Muscle of leg (tissue), 3 donors: ENCODE measurements at regions not wholly inside any gene's neighbourhood (a gene's known extent, or its start where the extent isn't known, plus 50 kb on each side); places are given as distances from the start of the nearest gene placed in this dataset.
"Not testable (repeated sequence)": the region's sequence is repeated elsewhere in the genome, so short reads cannot be mapped to it uniquely, and the experiment has no call there.

ENCODE experiments used
- DNase-seq: peaks from one replicate; pipeline ENCODE4 v3.0.0; 2013
- H3K27ac ChIP-seq: one replicate; pipeline ENCODE4 v1.5.1; 2013; ENCODE audit warnings: mild to moderate bottlenecking, low read length, control low read depth
- H3K27me3 ChIP-seq: one replicate; pipeline ENCODE4 v1.6.1; 2013; ENCODE audit warnings: low read length; ENCODE audit not compliant: control insufficient read depth, insufficient read depth
- H3K36me3 ChIP-seq: one replicate; pipeline ENCODE4 v1.6.1; 2013; ENCODE audit warnings: low read length; ENCODE audit not compliant: control insufficient read depth, insufficient read depth
- H3K4me1 ChIP-seq: one replicate; pipeline ENCODE4 v1.6.1; 2013; ENCODE audit warnings: low read length; ENCODE audit not compliant: control insufficient read depth, insufficient read depth
- H3K4me3 ChIP-seq: one replicate; pipeline ENCODE4 v1.5.1; 2013; ENCODE audit warnings: low read length, control low read depth
- H3K9me3 ChIP-seq: replicated peaks from 2 replicates; pipeline ENCODE4 v1.6.1; 2013; ENCODE audit warnings: low read depth, low read length; ENCODE audit not compliant: control insufficient read depth
- WGBS: methylation state at CpG from one replicate; pipeline ENCODE4 v1.1.5; 2013; ENCODE audit warnings: missing lambda C conversion rate; ENCODE audit not compliant: insufficient coverage; 5-methylcytosine and 5-hydroxymethylcytosine counted together

- Histone ChIP-seq H3K27ac (no peak overlapping the region), H3K4me3 (no peak overlapping the region), H3K9me3 (no peaks in the 10 kb centered on the region), H3K27me3 (peaks cover 6% of the 10 kb centered on the region), H3K4me1 (no peaks in the 10 kb centered on the region), H3K36me3 (no peaks in the 10 kb centered on the region)
- peak; percentile 2 for DNase-seq
Measured at GRCh38 chr10:45220931-45221330, 94.5 kb downstream of the OR13A1 start.

DNA sequence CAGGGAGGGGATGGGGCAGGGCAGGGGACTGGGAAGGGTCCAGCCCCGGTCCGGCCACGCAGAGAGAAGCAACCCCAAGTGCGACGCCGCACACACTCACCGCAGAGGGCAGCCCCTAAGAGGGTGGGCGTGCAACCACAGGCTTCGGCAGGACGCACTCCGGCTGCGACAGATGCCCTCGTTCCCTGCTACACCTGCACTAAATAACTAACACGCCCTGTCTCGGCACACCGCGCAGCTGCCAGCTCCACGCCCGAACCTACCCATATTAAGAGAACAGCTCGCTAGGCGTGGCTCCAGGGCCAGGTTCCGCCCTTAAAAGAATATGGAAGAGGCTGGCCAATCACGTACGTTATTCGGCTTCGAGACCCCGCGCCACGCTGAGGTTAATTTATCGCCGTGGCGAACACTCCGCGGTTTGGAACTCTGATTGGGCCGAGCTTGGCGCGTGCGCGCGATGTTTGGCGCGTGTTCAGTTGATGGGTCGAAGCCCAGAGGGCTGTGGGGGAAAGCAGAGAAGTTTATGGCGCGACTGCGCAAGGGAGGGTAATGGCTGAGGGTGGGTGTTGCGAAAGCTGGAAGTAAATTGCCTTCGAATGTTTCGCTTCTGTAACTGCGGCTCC lies 91.1 kb downstream of the OR13A1 start:
- Histone ChIP-seq H3K27ac (no peak overlapping the region), H3K4me3 (no peak overlapping the region), H3K9me3 (no peaks in the 10 kb centered on the region), H3K36me3 (no peaks in the 10 kb centered on the region), H3K27me3 (peaks cover 9% of the 10 kb centered on the region), H3K4me1 (no peaks in the 10 kb centered on the region)
- WGBS, result 67% methylated on average over 47 of the region's 50 CpGs
- no peak for DNase-seq

DNA sequence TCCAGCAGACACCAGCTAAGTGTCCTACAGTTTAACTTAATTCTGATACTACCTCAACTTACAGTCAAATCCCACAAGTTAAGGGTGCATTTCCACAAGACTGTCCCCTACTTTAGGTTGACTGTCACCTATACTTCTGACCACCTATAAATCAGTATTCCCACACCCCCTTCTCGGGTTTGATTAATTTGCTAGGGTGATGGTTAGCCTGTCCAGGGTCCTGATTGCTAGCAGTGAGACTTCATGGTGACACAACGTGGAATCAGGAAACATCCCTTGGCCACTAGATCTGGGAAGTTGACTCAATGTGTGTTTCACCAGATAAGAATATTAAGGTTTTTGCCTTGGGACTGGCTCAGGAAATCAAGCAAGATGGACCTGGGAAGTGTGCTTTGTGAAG lies 88.4 kb downstream of the OR13A1 start:
- H3K4me3 ChIP-seq, result no peak overlapping the region

DNA sequence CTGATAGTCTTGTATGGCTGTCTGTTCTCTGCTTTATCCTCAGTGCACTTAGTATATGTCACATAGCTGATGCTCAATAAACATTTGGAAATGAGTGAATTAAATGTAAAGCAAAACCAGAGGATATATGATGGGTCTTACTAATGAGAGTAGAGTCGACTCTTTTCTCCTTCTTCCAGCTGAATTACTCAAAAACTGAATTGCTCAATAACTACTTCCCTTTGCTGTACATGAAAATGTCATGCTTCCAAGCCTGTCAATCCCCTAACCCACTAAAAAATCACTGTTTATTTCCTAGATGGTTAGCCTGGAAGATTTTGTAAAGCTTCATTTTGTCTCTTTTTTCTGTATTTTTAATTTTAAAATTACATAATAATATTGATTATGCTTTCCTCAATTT lies 88.0 kb downstream of the OR13A1 start:
- peaks cover 9% of the 10 kb centered on the region for H3K27me3 ChIP-seq
- DNase-seq, result no peak
- H3K9me3 ChIP-seq, result peaks cover 6% of the 10 kb centered on the region
- WGBS, result no CpG with 5 or more reads among the region's 1 CpG
- no peaks in the 10 kb centered on the region for H3K36me3 ChIP-seq
- no peak overlapping the region for H3K4me3 ChIP-seq
- H3K4me1 ChIP-seq, result no peaks in the 10 kb centered on the region
- no peak overlapping the region for H3K27ac ChIP-seq

More for the DNA sequence above, 88.4 kb downstream of the OR13A1 start:
- Histone ChIP-seq H3K27ac (no peak overlapping the region), H3K27me3 (peaks cover 9% of the 10 kb centered on the region), H3K36me3 (no peaks in the 10 kb centered on the region), H3K4me1 (no peaks in the 10 kb centered on the region), H3K9me3 (peaks cover 6% of the 10 kb centered on the region)
- no peak for DNase-seq
- WGBS, result no CpG with 5 or more reads among the region's 2 CpGs

DNA sequence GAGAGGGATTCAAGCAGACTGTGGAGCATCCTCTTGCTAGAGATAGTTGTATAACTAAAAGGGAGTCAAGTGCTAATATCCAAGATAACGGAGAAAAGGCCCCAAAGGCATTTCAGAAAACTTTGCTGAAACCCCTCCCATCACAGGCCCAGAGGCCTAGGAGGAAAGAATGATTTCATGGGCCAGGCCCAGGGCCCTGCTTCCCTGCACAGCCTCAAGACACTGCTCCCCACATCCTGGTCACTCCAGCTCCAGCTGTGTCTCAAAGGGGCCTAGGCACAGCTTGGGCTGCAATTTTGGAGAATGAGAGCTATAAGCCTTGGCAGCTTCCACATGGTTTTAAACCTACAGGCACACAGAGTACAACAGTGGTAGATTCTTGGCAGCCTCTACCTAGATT lies 85.6 kb downstream of the OR13A1 start:
- Histone ChIP-seq H3K36me3 (no peaks in the 10 kb centered on the region), H3K4me1 (no peaks in the 10 kb centered on the region), H3K27me3 (peaks cover 4% of the 10 kb centered on the region), H3K27ac (no peak overlapping the region), H3K4me3 (no peak overlapping the region), H3K9me3 (peaks cover 6% of the 10 kb centered on the region)
- DNase-seq, result no peak
- WGBS, result no CpG with 5 or more reads among the region's 1 CpG

GRCh38 chr10:45235260-45235769 lies 80.1 kb downstream of the OR13A1 start:
- DNase-seq, result peak; percentile 85
- H3K9me3 ChIP-seq, H3K4me1 ChIP-seq, H3K27me3 ChIP-seq, H3K36me3 ChIP-seq, H3K4me3 ChIP-seq, H3K27ac ChIP-seq: not testable (repeated sequence)
- 31% methylated on average over 11 of the region's 13 CpGs for WGBS

GRCh38 chr10:45235798-45236220 lies 79.6 kb downstream of the OR13A1 start:
- no peak overlapping the region for H3K4me3 ChIP-seq
- H3K9me3 ChIP-seq, result no peaks in the 10 kb centered on the region
- H3K36me3 ChIP-seq, result no peaks in the 10 kb centered on the region
- H3K4me1 ChIP-seq, result no peaks in the 10 kb centered on the region
- no peak for DNase-seq
- no peaks in the 10 kb centered on the region for H3K27me3 ChIP-seq
- no peak overlapping the region for H3K27ac ChIP-seq
- WGBS, result 77% methylated on average over 3 of the region's 7 CpGs

DNA sequence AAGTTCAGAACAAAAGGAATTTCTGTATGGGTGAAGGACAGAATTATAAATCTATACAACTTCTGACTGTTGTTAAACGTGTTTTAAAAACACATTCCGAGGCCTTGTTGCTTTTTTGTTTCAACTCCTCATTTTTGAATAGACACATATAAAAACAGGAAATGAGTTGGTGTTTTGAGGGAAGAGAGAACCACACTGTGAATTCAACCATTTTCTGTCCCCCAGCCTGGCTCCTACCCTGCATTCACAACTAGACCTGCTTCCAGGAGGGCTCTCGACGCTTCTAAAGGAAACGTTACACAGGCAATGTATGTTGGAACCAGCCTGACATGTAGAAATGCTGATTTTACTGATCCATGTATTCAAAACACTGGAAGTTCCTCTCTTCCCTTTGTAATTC lies 76.5 kb downstream of the OR13A1 start:
- Histone ChIP-seq H3K4me3 (no peak overlapping the region), H3K36me3 (no peaks in the 10 kb centered on the region), H3K27ac (no peak overlapping the region), H3K4me1 (no peaks in the 10 kb centered on the region), H3K27me3 (no peaks in the 10 kb centered on the region), H3K9me3 (no peaks in the 10 kb centered on the region)
- no peak for DNase-seq
- 70% methylated on average over 2 of the region's 5 CpGs for WGBS

DNA sequence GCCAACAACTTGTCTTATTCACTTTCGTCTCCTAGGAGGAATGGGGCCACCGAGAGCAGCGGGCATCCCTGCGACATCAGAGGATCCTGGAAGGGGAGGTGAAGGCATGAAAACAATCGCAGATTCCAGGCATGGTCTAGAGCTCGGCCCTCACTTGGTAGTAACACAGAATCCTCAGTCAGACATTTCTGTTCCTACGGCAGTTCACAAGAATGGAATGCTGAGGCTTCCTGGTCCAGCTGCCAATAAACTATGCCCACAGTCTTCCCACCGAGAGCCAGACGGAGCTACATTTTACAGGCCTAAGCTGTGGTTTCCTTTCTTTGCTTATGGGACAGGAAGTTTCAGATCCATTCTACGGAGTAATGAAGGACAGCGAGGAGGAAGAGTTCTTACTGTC lies 75.8 kb downstream of the OR13A1 start:
- no peaks in the 10 kb centered on the region for H3K27me3 ChIP-seq
- 58% methylated on average over 6 of the region's 11 CpGs for WGBS
- H3K4me3 ChIP-seq, result no peak overlapping the region
- DNase-seq, result no peak
- H3K4me1 ChIP-seq, result no peaks in the 10 kb centered on the region
- H3K36me3 ChIP-seq, result no peaks in the 10 kb centered on the region
- H3K9me3 ChIP-seq, result no peaks in the 10 kb centered on the region
- no peak overlapping the region for H3K27ac ChIP-seq

GRCh38 chr10:45241865-45242520 lies 73.4 kb downstream of the OR13A1 start:
- Histone ChIP-seq H3K27ac (no peak overlapping the region), H3K4me3 (no peak overlapping the region), H3K27me3 (no peaks in the 10 kb centered on the region), H3K36me3 (no peaks in the 10 kb centered on the region), H3K4me1 (no peaks in the 10 kb centered on the region), H3K9me3 (no peaks in the 10 kb centered on the region)
- no CpG with 5 or more reads among the region's 9 CpGs for WGBS
- DNase-seq, result no peak
